Stimulated activated CD4-positive, alpha-beta T cell treated with anti-CD3 and anti-CD28 coated beads, Interleukin-12 subunit alpha, Interleukin-12 subunit beta, amount 100 ng/mL, for 24 hours (primary cell): ENCODE measurements at regions not wholly inside any gene's neighbourhood (a gene's known extent, or its start where the extent isn't known, plus 50 kb on each side); places are given as distances from the start of the nearest gene placed in this dataset.
A peak's percentile ranks its signal among the peaks of the same experiment; 100 is the strongest.
"Not testable (repeated sequence)": the region's sequence is repeated elsewhere in the genome, so short reads cannot be mapped to it uniquely, and the experiment has no call there.

Source experiments
- DNase-seq, 2 experiments: peaks; one replicate each; pipeline ENCODE4 v3.0.0-alpha.2; 2020; ENCODE audit warnings: low read depth in 2 of 2

DNA sequence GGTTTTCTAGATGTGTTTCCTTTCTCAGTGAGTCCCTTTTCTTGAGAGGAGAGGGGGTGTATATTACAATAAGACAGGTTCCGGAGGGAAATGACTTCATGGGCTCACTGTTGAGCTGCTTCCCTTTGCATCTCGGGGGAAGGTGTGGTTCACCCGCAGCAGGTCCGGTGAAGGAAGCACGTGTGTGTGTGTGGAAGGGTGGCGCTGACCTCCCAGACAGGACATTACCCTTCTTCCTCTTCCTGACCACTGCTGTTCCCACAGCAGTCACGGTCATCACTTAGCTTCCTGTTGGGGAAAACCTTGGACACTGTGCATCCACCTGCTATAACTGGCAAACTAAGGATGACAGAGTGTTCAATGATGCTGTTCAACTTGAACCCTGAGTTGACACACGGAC, 83.6 kb downstream of the PLEKHG1 start:
- DNase-seq = no peak

DNA sequence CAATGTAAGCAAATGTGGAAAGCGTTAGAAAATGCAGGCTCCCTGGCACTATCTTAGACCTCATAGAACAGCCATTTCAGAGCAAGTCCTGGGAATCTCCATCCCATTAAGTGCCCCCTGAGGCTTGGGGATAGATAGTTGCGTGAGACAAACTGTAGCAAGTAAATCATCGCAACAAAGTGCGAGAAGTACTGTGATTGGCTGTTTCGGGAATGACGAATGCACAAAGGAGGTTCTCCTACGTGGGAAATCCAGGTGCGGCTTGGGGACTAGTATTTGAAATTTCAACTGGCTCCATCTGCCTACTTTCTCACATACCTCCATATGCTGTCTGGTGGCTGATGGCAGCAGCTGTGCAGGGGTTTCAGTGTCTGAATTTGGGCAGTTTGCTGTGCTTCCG, 84.5 kb downstream of the PLEKHG1 start:
- DNase-seq = no peak

DNA sequence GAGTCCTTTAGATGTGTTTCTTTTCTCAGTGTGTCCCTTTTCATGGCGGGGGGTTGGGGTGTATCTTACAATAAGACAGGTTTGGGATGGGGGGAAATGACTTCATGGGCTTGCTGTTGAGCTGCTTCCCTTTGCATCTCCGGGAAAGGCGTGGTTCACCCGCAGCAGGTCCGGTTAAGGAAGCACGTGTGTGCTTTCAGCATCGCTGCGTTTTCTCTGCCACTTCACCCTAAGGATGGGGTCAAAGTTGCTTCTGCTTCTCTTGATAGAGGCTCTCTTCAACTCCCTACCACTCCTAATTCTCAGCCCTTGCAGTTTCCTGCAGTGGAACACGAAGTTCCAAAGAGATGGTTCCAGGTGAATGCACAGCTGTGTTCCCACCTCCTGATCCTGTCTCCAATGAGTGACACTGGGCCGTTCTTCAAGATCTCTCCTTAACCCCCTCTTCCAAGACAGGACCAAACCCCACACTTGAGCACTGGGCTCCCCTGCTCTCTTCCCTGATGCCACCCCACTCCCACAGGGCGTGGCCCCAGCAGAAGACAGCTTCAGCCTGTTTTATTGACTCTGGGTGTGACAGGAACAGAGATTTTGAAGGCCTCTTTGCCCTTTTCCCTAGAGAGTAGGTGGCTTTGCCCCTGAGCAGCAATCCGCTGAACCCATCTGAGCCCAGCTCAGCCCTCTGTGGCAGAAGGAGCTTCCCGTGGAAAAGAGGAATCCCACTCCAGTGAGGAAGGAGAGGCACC, 85.2 kb downstream of the PLEKHG1 start:
- DNase-seq = no peak

- peak in 1 of 2 experiments; percentile 40 for DNase-seq
Measured at GRCh38 chr6:150685860-150686259, 86.2 kb downstream of the PLEKHG1 start.

DNA sequence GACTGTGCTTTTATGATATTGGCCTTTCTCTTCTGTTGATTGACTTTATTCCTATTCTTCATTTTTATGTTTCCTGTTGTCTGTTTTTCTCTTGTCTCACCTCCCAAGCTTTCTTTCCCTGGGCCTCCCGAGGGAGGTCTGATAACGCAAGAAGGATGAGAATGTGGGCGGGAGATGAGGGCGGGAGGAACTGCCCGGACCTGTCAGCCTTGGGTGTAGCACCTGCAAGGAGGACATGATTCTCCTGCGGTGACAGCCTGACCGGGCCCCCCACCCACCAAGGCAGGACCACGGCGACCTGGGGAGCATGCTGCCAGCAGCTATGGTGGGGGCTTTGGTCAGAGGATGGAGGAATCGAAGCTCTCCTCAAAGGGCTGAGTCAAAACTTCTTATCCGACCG, 86.9 kb downstream of the PLEKHG1 start:
- DNase-seq = no peak

- no peak for DNase-seq
Measured at GRCh38 chr6:150687508-150687907, 87.8 kb downstream of the PLEKHG1 start.

DNA sequence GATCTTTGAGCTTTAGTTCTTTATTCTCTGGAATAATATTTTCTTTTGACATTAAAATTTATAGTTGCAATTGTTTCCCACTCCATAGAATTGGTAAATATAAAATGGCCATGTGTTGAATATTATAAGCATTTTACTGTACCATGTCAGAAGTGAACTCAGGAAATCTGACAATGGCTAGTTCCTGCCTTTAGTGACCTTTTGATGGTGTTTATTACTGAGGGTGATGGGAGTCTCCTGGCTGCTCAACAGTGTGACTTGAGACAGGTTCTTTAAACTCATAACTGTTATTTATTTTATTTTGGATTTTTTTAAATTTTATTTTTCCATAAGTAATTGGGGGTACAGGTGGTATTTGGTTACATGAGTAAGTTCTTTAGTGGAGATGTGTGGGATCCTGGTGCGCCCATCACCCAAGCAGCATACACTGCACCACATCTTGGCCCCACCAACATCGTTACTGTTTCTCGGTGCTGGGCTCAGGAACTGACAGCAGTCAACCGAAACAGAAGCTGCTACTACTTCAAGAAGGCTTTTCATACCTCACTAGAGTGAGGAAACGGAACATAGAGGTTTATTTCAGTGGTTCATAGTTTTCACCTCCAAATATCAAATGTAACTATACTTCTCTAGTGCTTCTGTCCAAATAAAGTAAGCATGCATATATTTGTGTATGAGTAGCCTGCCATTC, 90.4 kb downstream of the PLEKHG1 start:
- DNase-seq = no peak

GRCh38 chr6:150690681-150691080, 91.0 kb downstream of the PLEKHG1 start:
- DNase-seq = no peak

- no peak for DNase-seq
Measured at GRCh38 chr6:150691463-150691862, 91.8 kb downstream of the PLEKHG1 start.

GRCh38 chr6:150692604-150693003, 92.9 kb downstream of the PLEKHG1 start:
- no peak for DNase-seq

DNA sequence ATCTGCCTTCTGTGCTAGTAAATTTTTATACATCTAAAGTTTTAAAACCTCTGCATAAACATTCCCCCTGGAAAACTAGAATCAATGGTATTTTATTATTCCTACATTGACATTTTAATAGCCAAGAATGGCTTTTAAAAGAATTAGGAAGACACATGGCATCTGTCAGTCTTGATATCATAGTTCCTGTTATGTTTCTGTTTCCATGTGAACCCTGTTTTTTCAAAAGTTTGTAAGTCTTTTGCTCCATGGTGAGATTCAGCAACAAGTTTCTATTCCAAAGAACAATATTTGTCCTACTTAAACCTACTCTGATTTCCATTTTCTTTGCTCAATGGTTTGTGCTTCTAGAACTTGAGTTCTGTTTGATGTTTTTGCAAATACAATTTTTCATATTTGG, 95.2 kb downstream of the PLEKHG1 start:
- DNase-seq = no peak

GRCh38 chr6:150695652-150696051, 96.0 kb downstream of the PLEKHG1 start:
- no peak for DNase-seq

DNA sequence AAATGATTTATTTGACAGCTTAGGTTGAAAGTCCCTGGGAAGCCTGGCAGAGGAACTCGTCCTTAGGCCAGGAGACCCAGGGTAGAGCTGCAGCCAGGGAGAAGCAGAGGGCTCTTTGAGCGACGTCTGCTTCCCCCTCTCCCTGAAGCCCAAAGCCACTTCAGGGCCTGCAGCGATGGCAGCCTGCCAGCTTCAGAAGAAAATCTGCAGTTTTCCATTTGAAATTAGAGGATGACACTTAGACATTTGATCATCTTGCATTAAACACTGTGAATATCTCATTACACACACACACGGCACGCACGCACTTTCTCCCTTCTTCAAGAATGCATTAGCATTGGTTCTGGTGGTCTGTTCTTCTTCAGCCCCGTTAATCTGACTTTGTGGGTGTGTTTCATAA, 96.5 kb downstream of the PLEKHG1 start:
- no peak for DNase-seq

DNA sequence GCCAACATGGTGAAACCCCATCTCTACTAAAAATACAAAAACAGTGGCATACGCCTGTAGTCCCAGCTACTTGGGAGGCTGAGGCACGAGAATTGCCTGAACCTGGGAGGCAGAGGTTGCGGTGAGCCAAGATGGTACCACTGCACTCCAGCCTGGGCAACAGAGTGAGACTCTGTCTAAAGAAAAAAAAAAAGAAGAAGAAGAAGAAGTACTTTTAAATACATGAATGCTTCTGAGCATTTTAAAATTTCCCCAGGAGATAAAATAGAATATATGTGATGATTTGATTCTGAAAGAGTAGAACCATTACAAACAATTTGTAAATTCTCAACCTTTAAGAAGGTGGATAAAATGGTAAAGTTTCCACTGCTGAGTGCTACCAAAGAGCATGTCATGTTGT, 97.2 kb downstream of the PLEKHG1 start:
- DNase-seq = not testable (repeated sequence)

DNA sequence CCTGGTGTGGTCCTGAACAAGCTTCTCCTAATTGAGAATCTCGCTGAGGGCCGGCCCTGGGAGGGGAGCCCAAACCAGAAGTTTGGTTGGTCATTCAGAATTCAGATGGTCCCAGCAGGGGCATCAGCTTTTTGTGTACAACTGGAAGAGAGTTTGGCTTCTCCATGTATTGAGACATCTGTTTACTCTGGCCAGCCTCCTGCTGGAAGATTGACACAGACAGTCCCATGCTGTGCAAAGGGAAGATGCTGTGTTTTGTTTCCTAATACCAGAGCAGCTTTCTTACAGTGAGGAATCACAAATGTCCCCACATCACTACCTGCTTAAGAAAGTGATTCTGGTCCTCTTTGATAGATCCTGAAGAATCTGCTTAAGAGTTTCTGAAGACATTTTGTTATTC, 97.8 kb downstream of the PLEKHG1 start:
- no peak for DNase-seq

DNA sequence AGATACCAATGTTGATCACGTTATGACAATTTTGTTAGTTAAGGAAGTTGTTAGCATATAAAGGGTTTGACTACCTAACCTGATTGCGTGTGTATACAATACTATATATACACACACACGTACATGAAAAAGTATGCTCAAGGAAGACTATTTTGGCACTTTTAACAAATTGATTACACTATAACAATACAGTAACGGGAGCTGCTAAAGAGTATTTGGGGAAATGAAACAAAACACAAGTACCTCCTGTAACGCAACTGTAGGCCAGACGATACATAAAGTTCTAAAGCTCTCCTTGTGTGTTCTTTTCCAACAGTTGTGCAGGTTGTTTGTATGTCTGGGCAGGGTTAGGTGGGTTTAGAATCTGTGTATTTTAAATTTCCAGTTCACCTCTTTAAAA, 98.7 kb downstream of the PLEKHG1 start:
- DNase-seq = no peak

GRCh38 chr6:150702675-150703074, 103.0 kb downstream of the PLEKHG1 start:
- DNase-seq = no peak

- DNase-seq = no peak
Measured at GRCh38 chr6:150704447-150705192, 104.9 kb downstream of the PLEKHG1 start.

- no peak for DNase-seq
Measured at GRCh38 chr6:150705392-150705791, 105.7 kb downstream of the PLEKHG1 start.

GRCh38 chr6:150710236-150710635, 110.6 kb downstream of the PLEKHG1 start:
- DNase-seq = no peak

DNA sequence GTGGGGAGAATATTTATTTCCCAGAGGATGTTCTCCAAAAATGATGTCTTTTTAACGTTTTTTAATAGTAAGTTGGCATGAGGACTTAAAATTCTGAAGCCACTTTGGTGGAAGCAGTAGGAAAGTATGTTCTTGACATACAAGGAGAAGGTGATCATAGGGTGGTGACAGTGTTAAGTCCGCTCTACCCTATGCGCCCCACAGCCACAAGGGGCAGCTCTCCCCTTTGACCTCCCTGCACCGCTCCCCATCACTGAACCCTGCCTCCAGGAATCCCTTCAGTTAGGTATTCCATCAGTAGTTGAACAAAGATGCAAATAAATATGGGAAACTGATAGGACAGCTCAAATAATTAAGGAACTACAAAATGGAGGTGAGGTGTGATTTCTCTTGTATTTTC, 111.4 kb downstream of the PLEKHG1 start:
- DNase-seq = no peak

DNA sequence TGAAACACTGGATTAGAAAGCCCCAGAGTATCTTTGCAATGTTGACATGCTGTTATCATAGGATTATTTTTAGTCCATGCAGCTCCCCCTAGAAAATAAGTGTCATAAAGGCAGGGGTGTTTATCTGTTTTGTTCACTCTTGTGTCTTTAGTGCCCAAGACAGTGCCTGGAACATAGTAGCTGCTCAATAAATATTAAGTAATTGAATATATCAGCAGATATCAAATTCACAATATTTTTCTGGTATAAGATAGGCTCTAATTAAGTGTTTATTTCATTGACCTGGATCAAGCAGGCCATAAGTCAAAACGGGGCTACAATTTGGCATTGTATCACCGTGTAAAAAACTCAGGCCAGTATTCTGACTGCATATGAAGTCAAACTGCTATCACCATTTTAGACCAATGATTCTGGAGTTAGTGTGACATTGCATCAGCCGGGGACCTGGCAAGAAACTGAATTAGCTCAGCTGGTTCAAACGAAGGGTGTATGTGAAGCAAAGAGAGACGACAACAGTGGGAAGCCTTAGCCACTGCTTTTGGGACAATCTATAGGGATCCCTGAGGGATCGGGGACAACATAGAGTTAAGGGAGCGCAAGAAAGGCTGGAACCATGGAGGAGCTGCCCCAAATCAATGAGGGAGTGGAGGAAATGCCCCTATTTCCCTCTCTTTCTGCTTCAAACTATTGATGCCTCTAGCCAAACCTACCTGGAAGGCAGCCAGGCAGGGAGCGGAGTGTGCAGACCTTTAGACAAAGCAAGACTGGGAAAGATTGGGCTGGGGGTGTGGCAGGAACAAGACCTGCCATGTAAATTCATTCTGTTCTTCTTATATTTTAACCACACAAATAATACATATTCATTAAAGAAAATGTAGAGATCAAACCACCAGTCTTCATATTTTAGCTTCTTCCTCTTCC, 112.2 kb downstream of the PLEKHG1 start:
- no peak for DNase-seq
